ENCODE measurements at regions not wholly inside any gene's neighbourhood (a gene's known extent, or its start where the extent isn't known, plus 50 kb on each side); places are given as distances from the start of the nearest gene placed in this dataset.

DNA sequence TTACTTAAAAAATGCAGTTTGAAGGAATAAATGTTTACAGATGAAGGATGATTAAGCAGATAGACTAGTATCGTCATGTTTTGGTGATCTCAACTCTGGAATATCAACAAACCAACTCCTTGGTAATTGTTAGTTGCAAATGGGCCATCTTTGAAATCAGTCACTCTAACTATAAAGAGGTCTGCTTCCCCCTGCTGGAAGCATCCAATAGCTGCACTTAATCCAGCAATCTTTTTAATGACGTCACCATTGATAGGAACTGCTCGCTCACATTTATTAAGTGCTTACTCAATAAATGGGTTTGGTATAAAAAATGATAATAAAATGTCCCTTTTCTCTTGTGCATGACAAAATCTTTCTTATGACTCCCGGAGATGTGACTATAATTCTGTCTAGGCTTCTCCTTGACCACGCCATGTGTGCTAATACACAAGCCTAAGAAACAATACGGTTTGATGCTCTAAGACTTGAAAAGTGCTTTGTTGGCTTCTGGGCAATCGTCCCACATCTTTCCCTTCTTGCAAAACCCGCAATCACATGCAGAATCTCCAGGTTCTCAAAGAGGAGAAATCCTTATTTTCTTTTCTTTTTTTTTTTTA is 227.6 kb upstream of the POU1F1 start (continued):
- TF ChIP-seq, protein P1, sequence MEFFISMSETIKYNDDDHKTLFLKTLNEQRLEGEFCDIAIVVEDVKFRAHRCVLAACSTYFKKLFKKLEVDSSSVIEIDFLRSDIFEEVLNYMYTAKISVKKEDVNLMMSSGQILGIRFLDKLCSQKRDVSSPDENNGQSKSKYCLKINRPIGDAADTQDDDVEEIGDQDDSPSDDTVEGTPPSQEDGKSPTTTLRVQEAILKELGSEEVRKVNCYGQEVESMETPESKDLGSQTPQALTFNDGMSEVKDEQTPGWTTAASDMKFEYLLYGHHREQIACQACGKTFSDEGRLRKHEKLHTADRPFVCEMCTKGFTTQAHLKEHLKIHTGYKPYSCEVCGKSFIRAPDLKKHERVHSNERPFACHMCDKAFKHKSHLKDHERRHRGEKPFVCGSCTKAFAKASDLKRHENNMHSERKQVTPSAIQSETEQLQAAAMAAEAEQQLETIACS (CRISPR knock-in tag; IDR thresholded peaks at IDR 0.05) = no peak
- TF ChIP-seq, protein P2, sequence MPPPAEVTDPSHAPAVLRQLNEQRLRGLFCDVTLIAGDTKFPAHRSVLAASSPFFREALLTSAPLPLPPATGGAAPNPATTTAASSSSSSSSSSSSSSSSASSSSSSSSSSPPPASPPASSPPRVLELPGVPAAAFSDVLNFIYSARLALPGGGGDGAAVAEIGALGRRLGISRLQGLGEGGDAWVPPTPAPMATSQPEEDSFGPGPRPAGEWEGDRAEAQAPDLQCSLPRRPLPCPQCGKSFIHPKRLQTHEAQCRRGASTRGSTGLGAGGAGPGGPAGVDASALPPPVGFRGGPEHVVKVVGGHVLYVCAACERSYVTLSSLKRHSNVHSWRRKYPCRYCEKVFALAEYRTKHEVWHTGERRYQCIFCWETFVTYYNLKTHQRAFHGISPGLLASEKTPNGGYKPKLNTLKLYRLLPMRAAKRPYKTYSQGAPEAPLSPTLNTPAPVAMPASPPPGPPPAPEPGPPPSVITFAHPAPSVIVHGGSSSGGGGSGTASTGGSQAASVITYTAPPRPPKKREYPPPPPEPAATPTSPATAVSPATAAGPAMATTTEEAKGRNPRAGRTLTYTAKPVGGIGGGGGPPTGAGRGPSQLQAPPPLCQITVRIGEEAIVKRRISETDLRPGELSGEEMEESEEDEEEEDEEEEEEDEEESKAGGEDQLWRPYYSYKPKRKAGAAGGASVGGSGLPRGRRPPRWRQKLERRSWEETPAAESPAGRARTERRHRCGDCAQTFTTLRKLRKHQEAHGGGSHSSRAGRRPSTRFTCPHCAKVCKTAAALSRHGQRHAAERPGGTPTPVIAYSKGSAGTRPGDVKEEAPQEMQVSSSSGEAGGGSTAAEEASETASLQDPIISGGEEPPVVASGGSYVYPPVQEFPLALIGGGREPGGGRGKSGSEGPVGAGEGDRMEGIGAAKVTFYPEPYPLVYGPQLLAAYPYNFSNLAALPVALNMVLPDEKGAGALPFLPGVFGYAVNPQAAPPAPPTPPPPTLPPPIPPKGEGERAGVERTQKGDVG (CRISPR knock-in tag; IDR thresholded peaks at IDR 0.05; ENCODE audit: borderline replicate concordance) = no peak
- TF ChIP-seq ERF (CRISPR knock-in tag; IDR thresholded peaks at IDR 0.05) (no peak), ZSCAN12 (CRISPR knock-in tag; IDR thresholded peaks at IDR 0.05) (no peak), ZNF335 (CRISPR knock-in tag; IDR thresholded peaks at IDR 0.05) (no peak), SNAI1 (CRISPR knock-in tag; IDR thresholded peaks at IDR 0.05; ENCODE audit: borderline replicate concordance) (no peak), ZNF138 (CRISPR knock-in tag; IDR thresholded peaks at IDR 0.05; ENCODE audit: low read depth) (no peak), ZFYVE20 (CRISPR knock-in tag; IDR thresholded peaks at IDR 0.05; ENCODE audit: borderline replicate concordance, low read depth) (no peak), ZFX (CRISPR knock-in tag; IDR thresholded peaks at IDR 0.05; ENCODE audit: low read depth) (no peak), RORA (CRISPR knock-in tag; IDR thresholded peaks at IDR 0.05) (no peak), ZNF350 (CRISPR knock-in tag; IDR thresholded peaks at IDR 0.05; ENCODE audit: borderline replicate concordance, low read depth) (no peak)
- TF ChIP-seq, protein P3, sequence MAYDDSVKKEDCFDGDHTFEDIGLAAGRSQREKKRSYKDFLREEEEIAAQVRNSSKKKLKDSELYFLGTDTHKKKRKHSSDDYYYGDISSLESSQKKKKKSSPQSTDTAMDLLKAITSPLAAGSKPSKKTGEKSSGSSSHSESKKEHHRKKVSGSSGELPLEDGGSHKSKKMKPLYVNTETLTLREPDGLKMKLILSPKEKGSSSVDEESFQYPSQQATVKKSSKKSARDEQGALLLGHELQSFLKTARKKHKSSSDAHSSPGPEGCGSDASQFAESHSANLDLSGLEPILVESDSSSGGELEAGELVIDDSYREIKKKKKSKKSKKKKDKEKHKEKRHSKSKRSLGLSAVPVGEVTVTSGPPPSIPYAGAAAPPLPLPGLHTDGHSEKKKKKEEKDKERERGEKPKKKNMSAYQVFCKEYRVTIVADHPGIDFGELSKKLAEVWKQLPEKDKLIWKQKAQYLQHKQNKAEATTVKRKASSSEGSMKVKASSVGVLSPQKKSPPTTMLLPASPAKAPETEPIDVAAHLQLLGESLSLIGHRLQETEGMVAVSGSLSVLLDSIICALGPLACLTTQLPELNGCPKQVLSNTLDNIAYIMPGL (CRISPR knock-in tag; IDR thresholded peaks at IDR 0.05; ENCODE audit: borderline replicate concordance in 1 of 2, low read depth in 1 of 2) = no peak
- TF ChIP-seq, protein P4, sequence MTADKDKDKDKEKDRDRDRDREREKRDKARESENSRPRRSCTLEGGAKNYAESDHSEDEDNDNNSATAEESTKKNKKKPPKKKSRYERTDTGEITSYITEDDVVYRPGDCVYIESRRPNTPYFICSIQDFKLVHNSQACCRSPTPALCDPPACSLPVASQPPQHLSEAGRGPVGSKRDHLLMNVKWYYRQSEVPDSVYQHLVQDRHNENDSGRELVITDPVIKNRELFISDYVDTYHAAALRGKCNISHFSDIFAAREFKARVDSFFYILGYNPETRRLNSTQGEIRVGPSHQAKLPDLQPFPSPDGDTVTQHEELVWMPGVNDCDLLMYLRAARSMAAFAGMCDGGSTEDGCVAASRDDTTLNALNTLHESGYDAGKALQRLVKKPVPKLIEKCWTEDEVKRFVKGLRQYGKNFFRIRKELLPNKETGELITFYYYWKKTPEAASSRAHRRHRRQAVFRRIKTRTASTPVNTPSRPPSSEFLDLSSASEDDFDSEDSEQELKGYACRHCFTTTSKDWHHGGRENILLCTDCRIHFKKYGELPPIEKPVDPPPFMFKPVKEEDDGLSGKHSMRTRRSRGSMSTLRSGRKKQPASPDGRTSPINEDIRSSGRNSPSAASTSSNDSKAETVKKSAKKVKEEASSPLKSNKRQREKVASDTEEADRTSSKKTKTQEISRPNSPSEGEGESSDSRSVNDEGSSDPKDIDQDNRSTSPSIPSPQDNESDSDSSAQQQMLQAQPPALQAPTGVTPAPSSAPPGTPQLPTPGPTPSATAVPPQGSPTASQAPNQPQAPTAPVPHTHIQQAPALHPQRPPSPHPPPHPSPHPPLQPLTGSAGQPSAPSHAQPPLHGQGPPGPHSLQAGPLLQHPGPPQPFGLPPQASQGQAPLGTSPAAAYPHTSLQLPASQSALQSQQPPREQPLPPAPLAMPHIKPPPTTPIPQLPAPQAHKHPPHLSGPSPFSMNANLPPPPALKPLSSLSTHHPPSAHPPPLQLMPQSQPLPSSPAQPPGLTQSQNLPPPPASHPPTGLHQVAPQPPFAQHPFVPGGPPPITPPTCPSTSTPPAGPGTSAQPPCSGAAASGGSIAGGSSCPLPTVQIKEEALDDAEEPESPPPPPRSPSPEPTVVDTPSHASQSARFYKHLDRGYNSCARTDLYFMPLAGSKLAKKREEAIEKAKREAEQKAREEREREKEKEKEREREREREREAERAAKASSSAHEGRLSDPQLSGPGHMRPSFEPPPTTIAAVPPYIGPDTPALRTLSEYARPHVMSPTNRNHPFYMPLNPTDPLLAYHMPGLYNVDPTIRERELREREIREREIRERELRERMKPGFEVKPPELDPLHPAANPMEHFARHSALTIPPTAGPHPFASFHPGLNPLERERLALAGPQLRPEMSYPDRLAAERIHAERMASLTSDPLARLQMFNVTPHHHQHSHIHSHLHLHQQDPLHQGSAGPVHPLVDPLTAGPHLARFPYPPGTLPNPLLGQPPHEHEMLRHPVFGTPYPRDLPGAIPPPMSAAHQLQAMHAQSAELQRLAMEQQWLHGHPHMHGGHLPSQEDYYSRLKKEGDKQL (CRISPR knock-in tag; IDR thresholded peaks at IDR 0.05; ENCODE audit: low read depth) = no peak
- TF ChIP-seq, protein P5, sequence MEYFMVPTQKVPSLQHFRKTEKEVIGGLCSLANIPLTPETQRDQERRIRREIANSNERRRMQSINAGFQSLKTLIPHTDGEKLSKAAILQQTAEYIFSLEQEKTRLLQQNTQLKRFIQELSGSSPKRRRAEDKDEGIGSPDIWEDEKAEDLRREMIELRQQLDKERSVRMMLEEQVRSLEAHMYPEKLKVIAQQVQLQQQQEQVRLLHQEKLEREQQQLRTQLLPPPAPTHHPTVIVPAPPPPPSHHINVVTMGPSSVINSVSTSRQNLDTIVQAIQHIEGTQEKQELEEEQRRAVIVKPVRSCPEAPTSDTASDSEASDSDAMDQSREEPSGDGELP (IDR thresholded peaks at IDR 0.05; ENCODE audit: borderline replicate concordance, low read depth) = no peak
- TF ChIP-seq, protein P6, sequence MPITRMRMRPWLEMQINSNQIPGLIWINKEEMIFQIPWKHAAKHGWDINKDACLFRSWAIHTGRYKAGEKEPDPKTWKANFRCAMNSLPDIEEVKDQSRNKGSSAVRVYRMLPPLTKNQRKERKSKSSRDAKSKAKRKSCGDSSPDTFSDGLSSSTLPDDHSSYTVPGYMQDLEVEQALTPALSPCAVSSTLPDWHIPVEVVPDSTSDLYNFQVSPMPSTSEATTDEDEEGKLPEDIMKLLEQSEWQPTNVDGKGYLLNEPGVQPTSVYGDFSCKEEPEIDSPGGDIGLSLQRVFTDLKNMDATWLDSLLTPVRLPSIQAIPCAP (CRISPR knock-in tag; IDR thresholded peaks at IDR 0.05; ENCODE audit: low read depth) = no peak

Measured in HepG2 (cell line).